K562 (cell line): ENCODE measurements at regions not wholly inside any gene's neighbourhood (a gene's known extent, or its start where the extent isn't known, plus 50 kb on each side); places are given as distances from the start of the nearest gene placed in this dataset.

ENCODE experiments used
- CHAMP1 ChIP-seq: fragments of 450-650 bp; IDR thresholded peaks from 2 replicates; pipeline ENCODE4 v1.6.1; 2016; ENCODE audit warnings: mild to moderate bottlenecking
- CTCFL ChIP-seq: IDR thresholded peaks from 2 replicates; pipeline ENCODE4 v1.6.1; 2011; ENCODE audit warnings: borderline replicate concordance, low read depth, mild to moderate bottlenecking, moderate library complexity, low read length; ENCODE audit not compliant: insufficient read depth, poor library complexity, severe bottlenecking
- DPF2 ChIP-seq: fragments of 450-650 bp; IDR thresholded peaks from 2 replicates; pipeline ENCODE4 v1.6.1; 2016
- ETS1 ChIP-seq: conservative IDR thresholded peaks from 2 replicates; pipeline ENCODE4 v1.6.1; 2011; ENCODE audit warnings: low read depth, mild to moderate bottlenecking, low read length; ENCODE audit not compliant: control insufficient read depth
- ETV1 ChIP-seq: fragments of 450-650 bp; conservative IDR thresholded peaks from 2 replicates; pipeline ENCODE4 v1.6.1; 2016; ENCODE audit warnings: missing genetic modification characterization, control low read depth, low read depth, missing compliant biosample characterization
- FIP1L1 ChIP-seq: fragments of 200-400 bp; formaldehyde crosslinking; IDR thresholded peaks from 2 replicates; pipeline ENCODE4 v1.6.1; 2018; ENCODE audit warnings: mild to moderate bottlenecking, low read depth, low read length; ENCODE audit not compliant: poor library complexity, severe bottlenecking
- IFI16 ChIP-seq: fragments of 250-450 bp; sonication (Bioruptor Pico); IDR thresholded peaks from 2 replicates; pipeline ENCODE4 v2.1.2; 2022; ENCODE audit warnings: mild to moderate bottlenecking, inconsistent platforms
- L3MBTL2 ChIP-seq: fragments of 450-650 bp; IDR thresholded peaks from 2 replicates; pipeline ENCODE4 v1.6.1; 2016; ENCODE audit warnings: mild to moderate bottlenecking, moderate library complexity
- NFE2 ChIP-seq: IDR thresholded peaks from 2 replicates; pipeline ENCODE4 v1.6.1; 2014; ENCODE audit warnings: antibody characterized with exemption, low read depth
- SOX6 ChIP-seq: fragments of 450-650 bp; IDR thresholded peaks from 2 replicates; pipeline ENCODE4 v1.6.1; 2014; ENCODE audit warnings: mild to moderate bottlenecking
- TOE1 ChIP-seq, 2 experiments: fragments of 450-650 bp in 1 of 2; sonication (generic) in 1 of 2; formaldehyde crosslinking in 1 of 2; IDR thresholded peaks; 2 replicates each; pipeline versions ENCODE4 v1.7.1 to v1.8.0; 2016 to 2022; ENCODE audit warnings: borderline replicate concordance in 2 of 2, mild to moderate bottlenecking in 2 of 2, antibody characterized with exemption in 1 of 2, inconsistent platforms in 1 of 2, low read depth in 1 of 2, missing genetic modification reagents in 1 of 2, moderate library complexity in 1 of 2
- ZFPM2 ChIP-seq: fragments of 250-450 bp; sonication (Bioruptor Pico); IDR thresholded peaks from 2 replicates; pipeline ENCODE4 v1.5.1; 2022; ENCODE audit warnings: mild to moderate bottlenecking
- ZHX1 ChIP-seq: fragments of 150-350 bp; conservative IDR thresholded peaks from 2 replicates; pipeline ENCODE4 v1.6.1; 2014; ENCODE audit warnings: low read length
- ZNF140 ChIP-seq: fragments of 250-450 bp; sonication (Bioruptor Pico); IDR thresholded peaks from 2 replicates; pipeline ENCODE4 v1.8.0; 2021; ENCODE audit warnings: moderate library complexity, mild to moderate bottlenecking, inconsistent platforms
- ZNF644 ChIP-seq: fragments of 200-800 bp; sonication (Bioruptor generic); IDR thresholded peaks from 2 replicates; pipeline ENCODE4 v1.6.1; 2016; ENCODE audit warnings: low read depth, missing genetic modification characterization, missing compliant biosample characterization
- TF ChIP-seq, protein P1 (sequence below): sonication (generic); IDR thresholded peaks from 2 replicates; pipeline ENCODE4 v1.6.1; 2016

DNA sequence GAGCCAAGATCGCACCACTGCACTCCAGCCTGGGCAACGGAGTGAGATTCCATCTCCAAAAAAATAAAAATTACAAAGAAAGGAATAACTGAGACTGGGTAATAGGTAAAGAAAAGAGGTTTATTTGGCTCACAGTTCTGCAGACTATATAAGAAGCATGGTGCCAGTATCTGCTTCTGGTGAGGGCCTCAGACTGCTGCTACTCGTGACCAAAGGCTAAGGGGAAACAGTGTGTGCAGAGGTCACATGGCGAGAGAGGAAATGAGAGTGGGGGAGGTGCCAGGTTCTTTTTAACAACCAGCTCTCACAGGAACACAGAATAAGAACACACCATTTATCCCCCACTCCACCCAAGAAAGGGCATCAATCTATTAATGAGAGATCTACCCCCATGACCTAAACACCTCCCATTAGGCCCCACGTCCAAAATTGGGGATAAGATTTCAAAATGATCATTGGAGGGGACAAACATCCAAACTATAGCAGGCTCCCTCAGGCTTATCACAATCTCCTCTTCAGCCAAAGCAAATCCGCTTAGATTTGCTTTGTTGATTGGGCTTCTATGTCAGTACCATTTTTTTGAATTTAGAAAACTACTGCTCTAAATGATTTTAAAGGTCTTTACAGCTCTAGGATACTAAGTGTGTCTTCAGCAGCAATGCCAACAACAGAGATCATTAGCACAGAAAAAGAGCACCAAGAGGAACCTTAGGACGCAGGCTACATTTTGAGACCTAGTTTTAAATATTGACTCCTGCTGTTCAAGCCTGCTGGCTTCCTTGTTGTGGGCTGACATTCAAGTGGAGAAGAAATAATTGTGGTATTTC, 84.2 kb upstream of the TBL1XR1 start (continued):
- TF ChIP-seq ZFPM2: no peak
- no peak for TF ChIP-seq IFI16 (CRISPR knock-in tag)
- TF ChIP-seq ETV1 (tag): peak; percentile 65
- no peak for TF ChIP-seq NFE2
- peak; percentile 55; the same call in 1 of the 2 replicates for TF ChIP-seq ZNF644 (tag)
- no peak for TF ChIP-seq DPF2
- TF ChIP-seq L3MBTL2: peak; percentile 57
- 0 out of 2 replicates have a peak, but pooled peaks have one; percentile 24 for TF ChIP-seq TOE1 (IDR thresholded peaks at IDR 0.05; ENCODE audit: borderline replicate concordance)
- no peak for TF ChIP-seq TOE1 (CRISPR knock-in tag; IDR thresholded peaks at IDR 0.05; ENCODE audit: borderline replicate concordance, low read depth)
- no peak for TF ChIP-seq ETS1
- TF ChIP-seq SOX6: no peak
- no peak for TF ChIP-seq CTCFL
- no peak for TF ChIP-seq ZNF140 (CRISPR knock-in tag)
- no peak for TF ChIP-seq FIP1L1
- TF ChIP-seq, protein P1, sequence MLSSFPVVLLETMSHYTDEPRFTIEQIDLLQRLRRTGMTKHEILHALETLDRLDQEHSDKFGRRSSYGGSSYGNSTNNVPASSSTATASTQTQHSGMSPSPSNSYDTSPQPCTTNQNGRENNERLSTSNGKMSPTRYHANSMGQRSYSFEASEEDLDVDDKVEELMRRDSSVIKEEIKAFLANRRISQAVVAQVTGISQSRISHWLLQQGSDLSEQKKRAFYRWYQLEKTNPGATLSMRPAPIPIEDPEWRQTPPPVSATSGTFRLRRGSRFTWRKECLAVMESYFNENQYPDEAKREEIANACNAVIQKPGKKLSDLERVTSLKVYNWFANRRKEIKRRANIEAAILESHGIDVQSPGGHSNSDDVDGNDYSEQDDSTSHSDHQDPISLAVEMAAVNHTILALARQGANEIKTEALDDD: 0 out of 2 replicates have a peak, but pooled peaks have one; percentile 1
- TF ChIP-seq ZHX1: no peak
- peak; percentile 23; the same call in 1 of the 2 replicates for TF ChIP-seq CHAMP1
